ENCODE measurements at regions not wholly inside any gene's neighbourhood (a gene's known extent, or its start where the extent isn't known, plus 50 kb on each side); places are given as distances from the start of the nearest gene placed in this dataset.

DNA sequence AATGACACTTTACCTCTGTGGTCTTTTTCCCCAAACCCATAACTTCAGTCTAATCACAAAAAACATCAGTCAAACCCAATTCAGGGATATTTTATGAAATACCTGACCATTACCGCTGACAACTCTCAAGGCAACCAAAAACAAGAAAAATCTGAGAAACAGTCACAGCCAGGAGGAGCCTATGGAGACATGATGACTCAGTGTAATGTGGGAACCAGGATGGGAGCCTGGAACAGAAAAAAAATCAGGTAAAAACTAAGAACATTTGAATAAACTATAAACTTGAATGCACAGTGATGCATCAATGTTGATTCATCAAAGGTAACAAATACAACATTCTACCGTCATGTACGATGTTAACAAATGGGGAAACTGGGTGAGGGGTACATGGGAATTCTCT is 84.1 kb upstream of the TSHZ2 start:
- H3K27ac ChIP-seq = no peak overlapping the region
- WGBS, 2 donors = 89 to 93% methylated on average over 3 of the region's 3 CpGs
- no peaks in the 10 kb centered on the region for H3K27me3 ChIP-seq
- H3K36me3 ChIP-seq = no peaks in the 10 kb centered on the region
- no peak for DNase-seq
- H3K4me3 ChIP-seq (replicated peaks in 1 of 3) = no peak overlapping the region
- H3K4me1 ChIP-seq = no peaks in the 10 kb centered on the region
- intact Hi-C loops (cut with DNase I) = no loop called here
- TF ChIP-seq POLR2A (IDR thresholded peaks at IDR 0.05) = no peak
- TF ChIP-seq, protein P1, sequence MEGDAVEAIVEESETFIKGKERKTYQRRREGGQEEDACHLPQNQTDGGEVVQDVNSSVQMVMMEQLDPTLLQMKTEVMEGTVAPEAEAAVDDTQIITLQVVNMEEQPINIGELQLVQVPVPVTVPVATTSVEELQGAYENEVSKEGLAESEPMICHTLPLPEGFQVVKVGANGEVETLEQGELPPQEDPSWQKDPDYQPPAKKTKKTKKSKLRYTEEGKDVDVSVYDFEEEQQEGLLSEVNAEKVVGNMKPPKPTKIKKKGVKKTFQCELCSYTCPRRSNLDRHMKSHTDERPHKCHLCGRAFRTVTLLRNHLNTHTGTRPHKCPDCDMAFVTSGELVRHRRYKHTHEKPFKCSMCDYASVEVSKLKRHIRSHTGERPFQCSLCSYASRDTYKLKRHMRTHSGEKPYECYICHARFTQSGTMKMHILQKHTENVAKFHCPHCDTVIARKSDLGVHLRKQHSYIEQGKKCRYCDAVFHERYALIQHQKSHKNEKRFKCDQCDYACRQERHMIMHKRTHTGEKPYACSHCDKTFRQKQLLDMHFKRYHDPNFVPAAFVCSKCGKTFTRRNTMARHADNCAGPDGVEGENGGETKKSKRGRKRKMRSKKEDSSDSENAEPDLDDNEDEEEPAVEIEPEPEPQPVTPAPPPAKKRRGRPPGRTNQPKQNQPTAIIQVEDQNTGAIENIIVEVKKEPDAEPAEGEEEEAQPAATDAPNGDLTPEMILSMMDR (IDR thresholded peaks at IDR 0.05) = no peak
- no peaks in the 10 kb centered on the region for H3K9me3 ChIP-seq

DNA sequence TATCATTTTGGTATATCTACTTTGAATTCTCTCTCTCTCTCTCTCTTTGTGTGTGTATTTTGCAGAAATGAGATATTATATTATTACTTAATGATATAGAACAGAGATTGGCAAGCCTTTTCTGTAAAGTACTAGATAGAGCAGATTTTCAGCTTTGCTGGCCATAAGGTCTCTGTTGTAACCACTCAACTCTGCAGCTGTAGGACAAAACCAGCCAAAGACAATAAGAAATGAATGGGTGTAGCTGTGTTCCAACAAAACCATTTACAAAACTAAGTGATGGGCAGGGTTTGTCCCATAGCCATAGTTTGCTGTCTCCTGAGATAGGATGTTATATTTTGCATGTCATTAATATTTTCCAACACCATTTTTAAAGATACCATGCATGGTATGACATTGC is 91.2 kb upstream of the TSHZ2 start:
- TF ChIP-seq, protein P1 (IDR thresholded peaks at IDR 0.05) = no peak
- TF ChIP-seq POLR2A (IDR thresholded peaks at IDR 0.05) = no peak
- no peaks in the 10 kb centered on the region for H3K36me3 ChIP-seq
- intact Hi-C loops (cut with DNase I) = no loop called here
- H3K27me3 ChIP-seq = no peaks in the 10 kb centered on the region
- no peak overlapping the region for H3K27ac ChIP-seq
- DNase-seq = no peak
- H3K9me3 ChIP-seq = no peaks in the 10 kb centered on the region
- H3K4me1 ChIP-seq = no peaks in the 10 kb centered on the region
- H3K4me3 ChIP-seq (replicated peaks in 1 of 3) = no peak overlapping the region

DNA sequence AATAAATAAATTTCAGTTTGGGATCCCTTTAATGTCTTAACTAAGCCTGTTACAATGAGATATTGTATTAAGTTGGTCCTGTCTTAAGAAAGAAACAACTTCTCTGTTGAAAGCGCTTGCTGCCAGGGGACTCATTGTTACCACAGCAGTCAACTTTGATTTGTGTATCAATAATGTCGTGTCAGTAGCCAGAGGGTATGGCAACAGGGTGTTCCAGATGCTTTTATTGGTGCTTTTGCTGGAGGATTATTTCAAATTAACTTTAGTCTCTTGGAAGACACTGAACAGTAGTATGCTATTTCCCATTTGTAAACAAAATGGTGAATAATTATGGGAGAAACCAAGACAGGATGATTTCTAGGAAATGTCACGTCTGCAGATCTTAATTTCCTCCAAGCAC is 91.9 kb upstream of the TSHZ2 start:
- Histone ChIP-seq H3K4me3 (replicated peaks in 1 of 3) (no peak overlapping the region), H3K4me1 (no peaks in the 10 kb centered on the region), H3K27ac (no peak overlapping the region), H3K27me3 (no peaks in the 10 kb centered on the region), H3K36me3 (no peaks in the 10 kb centered on the region), H3K9me3 (no peaks in the 10 kb centered on the region)
- DNase-seq = no peak
- 61 to 73% methylated on average over 3 of the region's 3 CpGs for WGBS, 2 donors
- intact Hi-C loops (cut with DNase I) = no loop called here
- no peak for TF ChIP-seq POLR2A (IDR thresholded peaks at IDR 0.05)
- TF ChIP-seq, protein P1 (IDR thresholded peaks at IDR 0.05) = no peak

DNA sequence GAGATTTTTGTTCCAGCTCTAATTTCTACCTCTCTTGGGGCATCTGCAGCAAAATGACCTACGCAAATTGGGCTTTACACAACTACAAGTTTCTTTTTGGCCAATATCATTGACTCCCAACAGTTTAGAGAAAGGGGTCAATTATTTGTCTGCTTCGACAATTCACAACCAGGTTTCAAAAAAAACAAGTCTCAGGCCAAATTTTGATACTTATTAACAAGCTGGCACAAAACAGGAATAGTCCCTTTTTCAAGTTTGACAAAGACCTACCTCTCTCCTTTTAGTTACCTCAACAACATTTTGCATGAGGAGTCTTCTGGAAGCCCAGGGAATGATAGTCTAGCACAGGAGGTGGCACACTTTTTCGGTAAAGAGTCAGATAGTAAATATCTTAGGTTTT is 97.9 kb upstream of the TSHZ2 start:
- Histone ChIP-seq H3K27ac (no peak overlapping the region), H3K36me3 (no peaks in the 10 kb centered on the region), H3K9me3 (no peaks in the 10 kb centered on the region), H3K4me3 (replicated peaks in 1 of 3) (no peak overlapping the region), H3K4me1 (no peaks in the 10 kb centered on the region), H3K27me3 (no peaks in the 10 kb centered on the region)
- TF ChIP-seq, protein P1 (IDR thresholded peaks at IDR 0.05) = no peak
- no peak for TF ChIP-seq POLR2A (IDR thresholded peaks at IDR 0.05)
- 84 to 90% methylated on average over 3 of the region's 3 CpGs for WGBS, 2 donors
- DNase-seq = no peak
- intact Hi-C loops (cut with DNase I) = no loop called here

DNA sequence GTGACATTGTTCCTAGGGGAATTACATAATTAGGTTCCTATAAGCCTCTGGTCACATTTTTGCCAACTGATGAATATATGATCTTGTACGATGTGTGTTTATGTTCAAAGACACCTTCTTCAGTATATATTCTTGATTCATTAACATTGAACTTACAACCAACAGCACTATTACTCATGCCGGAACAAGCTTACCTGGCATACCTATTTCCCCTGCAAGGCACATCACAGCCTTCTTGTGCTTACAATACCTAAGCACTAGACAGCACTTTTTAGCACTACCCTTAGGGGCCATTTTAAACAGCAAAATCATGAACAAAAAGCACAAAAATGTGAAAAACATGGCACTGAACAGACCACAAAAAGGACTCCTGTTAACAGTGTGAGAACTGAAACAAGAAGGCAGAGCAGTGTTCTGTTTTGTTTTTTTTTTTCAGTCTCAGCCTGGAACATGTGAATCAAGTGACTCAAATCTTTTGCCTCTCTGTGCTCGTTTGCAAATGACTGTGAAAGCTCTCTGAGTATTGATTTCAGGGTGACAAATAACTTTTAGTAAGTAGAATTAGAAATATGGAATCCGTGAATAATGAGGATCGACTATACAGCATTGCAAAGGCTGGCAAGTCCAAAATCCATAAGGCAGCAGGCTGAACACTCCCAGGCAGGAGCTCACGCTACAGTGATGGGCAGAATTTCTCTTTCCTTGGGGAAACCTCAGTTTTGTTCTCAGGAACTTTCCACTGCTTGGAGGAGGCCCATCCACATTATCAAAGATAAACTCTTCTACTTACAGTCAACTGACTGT is 102.3 kb upstream of the TSHZ2 start:
- no peak for DNase-seq
- TF ChIP-seq POLR2A (IDR thresholded peaks at IDR 0.05) = no peak
- TF ChIP-seq, protein P1 (IDR thresholded peaks at IDR 0.05) = no peak
- no peak overlapping the region for H3K4me3 ChIP-seq (replicated peaks in 1 of 3)
- H3K36me3 ChIP-seq = no peaks in the 10 kb centered on the region
- intact Hi-C loops (cut with DNase I) = no loop called here
- no peaks in the 10 kb centered on the region for H3K9me3 ChIP-seq
- H3K27me3 ChIP-seq = no peaks in the 10 kb centered on the region
- WGBS, 2 donors = 83 to 85% methylated on average over 6 of the region's 6 CpGs
- no peaks in the 10 kb centered on the region for H3K4me1 ChIP-seq
- H3K27ac ChIP-seq = no peak overlapping the region
